ENCODE measurements at regions not wholly inside any gene's neighbourhood (a gene's known extent, or its start where the extent isn't known, plus 50 kb on each side); places are given as distances from the start of the nearest gene placed in this dataset.

GRCh38 chr18:10099539-10100140 lies 185.8 kb downstream of the VAPA start:
- H3K4me3 ChIP-seq (ENCODE audit: low read depth in 2 of 2, low read length in 2 of 2): no peak overlapping the region
- no peaks in the 10 kb centered on the region for H3K4me1 ChIP-seq (ENCODE audit: control insufficient read depth, insufficient read depth, low read length)
- ATAC-seq (no peak), DNase-seq (ENCODE audit: low read depth, low spot score) (no peak)
- in situ Hi-C loops (cut with HindIII; ENCODE audit: low pct_unique_long_range_greater_than_20kb, low sequenced_read_pairs) (no loop called here), intact Hi-C loops (cut with micrococcal nuclease; ENCODE audit: unreplicated experiment) (no loop called here)
- CTCF ChIA-PET: no interaction called here
- TF ChIP-seq, protein P1, sequence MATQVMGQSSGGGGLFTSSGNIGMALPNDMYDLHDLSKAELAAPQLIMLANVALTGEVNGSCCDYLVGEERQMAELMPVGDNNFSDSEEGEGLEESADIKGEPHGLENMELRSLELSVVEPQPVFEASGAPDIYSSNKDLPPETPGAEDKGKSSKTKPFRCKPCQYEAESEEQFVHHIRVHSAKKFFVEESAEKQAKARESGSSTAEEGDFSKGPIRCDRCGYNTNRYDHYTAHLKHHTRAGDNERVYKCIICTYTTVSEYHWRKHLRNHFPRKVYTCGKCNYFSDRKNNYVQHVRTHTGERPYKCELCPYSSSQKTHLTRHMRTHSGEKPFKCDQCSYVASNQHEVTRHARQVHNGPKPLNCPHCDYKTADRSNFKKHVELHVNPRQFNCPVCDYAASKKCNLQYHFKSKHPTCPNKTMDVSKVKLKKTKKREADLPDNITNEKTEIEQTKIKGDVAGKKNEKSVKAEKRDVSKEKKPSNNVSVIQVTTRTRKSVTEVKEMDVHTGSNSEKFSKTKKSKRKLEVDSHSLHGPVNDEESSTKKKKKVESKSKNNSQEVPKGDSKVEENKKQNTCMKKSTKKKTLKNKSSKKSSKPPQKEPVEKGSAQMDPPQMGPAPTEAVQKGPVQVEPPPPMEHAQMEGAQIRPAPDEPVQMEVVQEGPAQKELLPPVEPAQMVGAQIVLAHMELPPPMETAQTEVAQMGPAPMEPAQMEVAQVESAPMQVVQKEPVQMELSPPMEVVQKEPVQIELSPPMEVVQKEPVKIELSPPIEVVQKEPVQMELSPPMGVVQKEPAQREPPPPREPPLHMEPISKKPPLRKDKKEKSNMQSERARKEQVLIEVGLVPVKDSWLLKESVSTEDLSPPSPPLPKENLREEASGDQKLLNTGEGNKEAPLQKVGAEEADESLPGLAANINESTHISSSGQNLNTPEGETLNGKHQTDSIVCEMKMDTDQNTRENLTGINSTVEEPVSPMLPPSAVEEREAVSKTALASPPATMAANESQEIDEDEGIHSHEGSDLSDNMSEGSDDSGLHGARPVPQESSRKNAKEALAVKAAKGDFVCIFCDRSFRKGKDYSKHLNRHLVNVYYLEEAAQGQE (IDR thresholded peaks at IDR 0.05; ENCODE audit: insufficient read depth in 1 of 2, low read depth in 2 of 2, low read length in 1 of 2): no peak
- no peak for TF ChIP-seq POLR2AphosphoS5 (IDR thresholded peaks at IDR 0.05; ENCODE audit: low read depth, low read length)
- TF ChIP-seq, protein P2, sequence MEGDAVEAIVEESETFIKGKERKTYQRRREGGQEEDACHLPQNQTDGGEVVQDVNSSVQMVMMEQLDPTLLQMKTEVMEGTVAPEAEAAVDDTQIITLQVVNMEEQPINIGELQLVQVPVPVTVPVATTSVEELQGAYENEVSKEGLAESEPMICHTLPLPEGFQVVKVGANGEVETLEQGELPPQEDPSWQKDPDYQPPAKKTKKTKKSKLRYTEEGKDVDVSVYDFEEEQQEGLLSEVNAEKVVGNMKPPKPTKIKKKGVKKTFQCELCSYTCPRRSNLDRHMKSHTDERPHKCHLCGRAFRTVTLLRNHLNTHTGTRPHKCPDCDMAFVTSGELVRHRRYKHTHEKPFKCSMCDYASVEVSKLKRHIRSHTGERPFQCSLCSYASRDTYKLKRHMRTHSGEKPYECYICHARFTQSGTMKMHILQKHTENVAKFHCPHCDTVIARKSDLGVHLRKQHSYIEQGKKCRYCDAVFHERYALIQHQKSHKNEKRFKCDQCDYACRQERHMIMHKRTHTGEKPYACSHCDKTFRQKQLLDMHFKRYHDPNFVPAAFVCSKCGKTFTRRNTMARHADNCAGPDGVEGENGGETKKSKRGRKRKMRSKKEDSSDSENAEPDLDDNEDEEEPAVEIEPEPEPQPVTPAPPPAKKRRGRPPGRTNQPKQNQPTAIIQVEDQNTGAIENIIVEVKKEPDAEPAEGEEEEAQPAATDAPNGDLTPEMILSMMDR (IDR thresholded peaks at IDR 0.05): no peak
- no peak for TF ChIP-seq TCF7L2 (IDR thresholded peaks at IDR 0.05; ENCODE audit: low read depth, low read length)
- TF ChIP-seq SIN3A (IDR thresholded peaks at IDR 0.05; ENCODE audit: borderline replicate concordance, insufficient read depth, low read depth, low read length): no peak
- H3K27me3 ChIP-seq (ENCODE audit: control insufficient read depth, insufficient read depth, low read length): no peaks in the 10 kb centered on the region; the same call in none of the 2 replicates
- BruUV-seq (replicated peaks): no TSS peak
- no peaks in the 10 kb centered on the region for H3K36me3 ChIP-seq (ENCODE audit: control insufficient read depth, insufficient read depth, low read length)
- POLR2A ChIA-PET: interaction anchor here (0.5 kb wide), 1 partner anchor 278 kb away, joined by 5 read pairs; no protein-coding TSS in a partner anchor
- no peak overlapping the region for H3K27ac ChIP-seq (ENCODE audit: low read length)
- H3K9me3 ChIP-seq (ENCODE audit: control insufficient read depth, insufficient read depth, low read depth, low read length): no peaks in the 10 kb centered on the region

- no peaks in the 10 kb centered on the region; the same call in 1 of the 2 replicates for H3K27me3 ChIP-seq (ENCODE audit: control insufficient read depth, insufficient read depth, low read length)
- BruUV-seq (replicated peaks): no TSS peak
- no peak overlapping the region for H3K27ac ChIP-seq (ENCODE audit: low read length)
- H3K4me3 ChIP-seq (ENCODE audit: low read depth in 2 of 2, low read length in 2 of 2): no peak overlapping the region
- POLR2A ChIA-PET: no interaction called here
- DNase-seq (ENCODE audit: low read depth, low spot score) (no peak), ATAC-seq (no peak)
- intact Hi-C loops (cut with micrococcal nuclease; ENCODE audit: unreplicated experiment): no loop called here
- in situ Hi-C loops (cut with HindIII; ENCODE audit: low pct_unique_long_range_greater_than_20kb, low sequenced_read_pairs): no loop called here
- CTCF ChIA-PET: no interaction called here
- no peaks in the 10 kb centered on the region for H3K36me3 ChIP-seq (ENCODE audit: control insufficient read depth, insufficient read depth, low read length)
- no peak for TF ChIP-seq TCF7L2 (IDR thresholded peaks at IDR 0.05; ENCODE audit: low read depth, low read length)
- no peak for TF ChIP-seq POLR2AphosphoS5 (IDR thresholded peaks at IDR 0.05; ENCODE audit: low read depth, low read length)
- TF ChIP-seq SIN3A (IDR thresholded peaks at IDR 0.05; ENCODE audit: borderline replicate concordance, insufficient read depth, low read depth, low read length): no peak
- TF ChIP-seq, protein P1 (IDR thresholded peaks at IDR 0.05; ENCODE audit: insufficient read depth in 1 of 2, low read depth in 2 of 2, low read length in 1 of 2): no peak
- TF ChIP-seq, protein P2 (IDR thresholded peaks at IDR 0.05): no peak
- H3K9me3 ChIP-seq (ENCODE audit: control insufficient read depth, insufficient read depth, low read depth, low read length): no peaks in the 10 kb centered on the region
- H3K4me1 ChIP-seq (ENCODE audit: control insufficient read depth, insufficient read depth, low read length): no peaks in the 10 kb centered on the region
Observed at GRCh38 chr18:10100196-10100595, 186.4 kb downstream of the VAPA start.

Measured in Panc1 (cell line).